ENCODE measurements at regions not wholly inside any gene's neighbourhood (a gene's known extent, or its start where the extent isn't known, plus 50 kb on each side); places are given as distances from the start of the nearest gene placed in this dataset.
"Not testable (repeated sequence)": the region's sequence is repeated elsewhere in the genome, so short reads cannot be mapped to it uniquely, and the experiment has no call there.

DNA sequence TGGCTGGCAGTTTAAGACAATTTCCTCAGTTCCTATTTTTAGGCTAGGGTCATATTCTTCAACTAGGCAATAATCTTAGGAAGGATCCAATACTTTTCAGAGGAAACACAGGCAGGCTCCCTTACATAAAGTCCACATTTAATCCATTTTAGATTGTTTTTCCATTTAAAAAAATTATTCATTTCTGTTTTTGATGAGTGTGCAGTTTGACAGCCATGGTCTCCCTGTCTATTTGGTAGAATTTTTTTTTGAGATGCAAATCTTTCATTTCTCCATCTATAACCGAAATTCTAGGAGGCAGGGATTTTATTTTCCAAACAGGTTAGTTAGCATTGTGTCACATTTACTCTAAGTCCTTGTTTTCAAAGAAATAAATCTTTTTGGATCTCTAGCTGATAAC is 326.8 kb downstream of the PPP4R3C start:
- no peak for DNase-seq

GRCh38 chrX:27132862-27133261 is 330.3 kb downstream of the PPP4R3C start:
- no peak for DNase-seq

DNA sequence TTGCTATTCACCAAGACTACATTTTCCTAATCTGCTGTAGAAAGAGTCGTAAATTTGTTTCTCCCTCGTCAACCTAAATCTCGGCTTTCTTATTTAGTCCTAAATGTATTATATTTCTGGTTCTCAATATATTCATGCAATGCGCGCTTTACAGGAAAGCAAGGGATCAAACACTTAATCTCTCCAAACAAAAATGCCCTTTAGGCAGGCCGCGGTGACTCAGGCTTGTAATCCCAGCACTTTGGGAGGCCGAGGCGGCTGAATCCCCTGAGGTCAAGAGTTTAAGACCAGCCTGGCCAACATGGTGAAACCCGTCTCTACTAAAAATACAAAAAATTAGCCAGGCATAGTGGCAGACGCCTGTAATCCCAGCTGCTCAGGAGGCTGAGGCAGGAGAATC is 376.0 kb downstream of the PPP4R3C start:
- DNase-seq = not testable (repeated sequence)

DNA sequence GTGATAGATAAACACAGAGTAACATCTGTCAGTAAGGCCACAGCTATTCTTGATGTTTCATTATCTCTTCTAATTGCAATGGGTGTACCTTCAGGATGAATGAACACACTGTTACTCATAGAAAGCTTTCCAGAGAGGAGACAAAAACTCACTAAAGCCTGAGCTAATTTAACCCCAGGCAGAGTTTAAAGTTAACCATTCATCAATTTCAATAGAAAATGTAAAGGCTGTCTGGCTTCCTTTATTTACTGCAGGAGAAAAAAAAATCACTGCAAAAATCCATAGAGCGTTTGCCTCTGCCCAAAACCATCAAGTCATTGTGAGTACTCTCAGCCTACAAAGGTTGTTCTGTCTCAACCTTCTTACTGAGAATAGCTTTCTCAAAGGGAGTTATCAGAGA is 376.9 kb downstream of the PPP4R3C start:
- DNase-seq = peak in 1 of 2 experiments; percentile 6

DNA sequence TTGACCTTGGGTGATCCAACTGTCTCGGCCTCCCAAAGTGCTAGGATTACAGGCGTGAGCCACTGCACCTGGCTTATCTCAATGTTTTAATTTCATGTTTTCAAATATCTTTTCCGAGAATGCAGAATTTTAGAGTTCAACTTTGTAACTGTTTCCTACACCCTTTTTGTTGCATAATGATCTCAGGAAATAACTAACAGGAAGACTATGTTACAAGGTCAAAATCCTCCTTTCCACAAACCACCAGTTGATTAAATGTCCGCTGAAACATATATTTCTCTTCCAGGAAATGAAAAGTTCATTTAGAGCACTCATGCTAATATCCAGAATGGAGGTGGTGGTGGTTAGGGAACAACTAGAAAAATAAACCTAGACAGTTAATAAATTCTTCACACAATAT is 377.8 kb downstream of the PPP4R3C start:
- DNase-seq = no peak

- no peak for DNase-seq
Measured at GRCh38 chrX:27078371-27078770, 384.8 kb downstream of the PPP4R3C start.

DNA sequence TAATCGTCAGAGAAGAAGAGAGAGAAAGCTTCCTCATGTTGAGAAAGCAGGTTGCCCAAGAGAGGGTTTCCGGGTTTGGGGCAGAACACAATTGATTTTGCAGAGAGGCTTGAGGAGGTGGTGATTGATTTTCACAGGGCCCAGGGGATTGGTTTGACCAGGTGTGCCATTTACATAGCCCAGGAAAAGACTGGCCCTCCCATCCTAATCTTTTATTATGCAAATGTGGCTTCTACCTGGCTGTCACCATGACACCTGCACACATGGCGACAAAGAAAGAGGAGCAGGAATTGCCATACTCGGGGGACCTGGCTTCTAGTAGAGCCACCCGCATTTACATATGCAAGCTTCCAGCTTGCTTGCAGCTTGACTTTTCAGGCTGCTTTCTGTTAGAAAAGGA is 405.3 kb downstream of the PPP4R3C start:
- peak in 1 of 2 experiments; percentile 27 for DNase-seq

GRCh38 chrX:27039332-27039731 is 423.8 kb downstream of the PPP4R3C start:
- no peak for DNase-seq

GRCh38 chrX:27008486-27008885 is 454.7 kb downstream of the PPP4R3C start:
- no peak for DNase-seq

- no peak for DNase-seq
Measured at GRCh38 chrX:26999634-27000033, 463.5 kb downstream of the PPP4R3C start.

DNA sequence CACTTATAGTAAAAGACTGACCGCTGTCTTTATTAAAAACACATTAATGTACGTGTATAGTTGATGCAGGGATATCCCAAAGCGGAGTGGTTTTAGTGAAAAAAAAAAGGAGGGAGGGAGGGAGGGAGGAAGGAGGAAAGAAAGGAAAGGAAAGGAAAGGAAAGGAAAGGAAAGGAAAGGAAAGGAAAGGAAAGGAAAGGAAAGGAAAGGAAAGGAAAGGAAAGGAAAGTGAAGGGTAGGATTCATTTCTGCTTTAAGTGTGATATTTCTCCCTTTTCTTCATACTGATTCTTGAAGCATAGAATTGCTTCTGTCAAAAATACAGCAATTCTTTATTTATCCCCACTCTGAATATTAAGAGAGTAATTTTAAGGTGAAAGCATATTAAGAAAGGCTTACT is 504.9 kb downstream of the PPP4R3C start:
- no peak for DNase-seq

- DNase-seq = no peak
Measured at GRCh38 chrX:26954029-26954428, 509.1 kb downstream of the PPP4R3C start.

DNA sequence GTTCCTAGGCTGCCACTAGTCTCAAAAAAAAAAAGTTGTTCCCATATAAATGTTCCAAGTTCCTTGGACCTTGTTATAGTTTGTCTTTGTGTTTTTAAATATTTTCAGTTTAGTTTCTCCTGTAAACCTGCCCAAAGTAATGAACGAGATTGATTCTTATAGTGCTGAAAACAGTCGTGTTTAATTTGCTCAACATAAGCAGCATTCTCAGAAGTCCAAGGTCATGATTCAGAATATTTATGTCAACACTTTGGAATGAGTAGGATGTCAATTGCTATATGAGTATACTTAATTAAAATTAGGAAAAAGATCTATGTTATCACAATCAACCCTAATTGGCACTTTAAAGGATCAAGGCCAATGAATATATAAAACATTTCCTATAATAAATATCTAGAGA is 510.9 kb downstream of the PPP4R3C start:
- DNase-seq = no peak

DNA sequence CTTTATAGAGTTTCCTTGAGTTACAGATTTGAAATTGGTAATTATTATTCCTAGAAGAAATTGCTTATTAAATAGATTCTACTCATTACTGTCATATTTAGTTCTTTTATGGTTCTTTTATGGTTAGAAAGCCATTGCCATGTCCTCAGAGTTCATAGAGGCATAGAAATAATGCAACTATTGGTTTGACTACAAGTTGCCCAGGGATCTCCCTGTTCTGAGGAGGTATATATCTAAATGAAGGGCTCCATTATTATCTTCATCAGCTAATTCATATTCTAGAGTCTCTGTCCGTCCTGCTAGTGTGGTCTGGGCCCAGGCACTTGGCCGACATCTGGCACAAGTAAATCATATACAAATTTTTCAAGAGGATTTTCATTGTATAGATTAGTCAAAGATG is 535.7 kb downstream of the PPP4R3C start:
- DNase-seq = no peak

DNA sequence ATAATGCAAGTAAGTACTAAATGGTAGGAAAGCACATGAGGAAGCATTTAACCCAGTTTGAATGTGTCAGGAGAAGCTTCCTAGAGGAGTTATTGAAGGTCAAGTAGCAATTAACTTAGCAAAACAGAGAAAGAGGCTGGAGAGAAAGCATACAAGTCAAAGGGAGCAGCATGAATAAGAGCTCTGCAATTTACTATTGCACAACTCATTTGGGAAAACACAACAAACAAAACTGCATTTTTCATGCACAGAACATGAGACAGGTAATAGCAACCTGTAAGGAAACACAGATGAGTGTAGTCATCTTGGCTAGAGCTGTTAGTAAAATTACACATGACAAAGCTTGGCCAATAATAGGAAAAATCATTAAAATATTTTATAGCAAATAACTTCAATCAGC is 538.1 kb downstream of the PPP4R3C start:
- DNase-seq = peak in 1 of 2 experiments; percentile 24

GRCh38 chrX:26922278-26922677 is 540.9 kb downstream of the PPP4R3C start:
- no peak for DNase-seq

- peak; percentile 40 to 68 for DNase-seq
Measured at GRCh38 chrX:26918631-26919030, 544.5 kb downstream of the PPP4R3C start.

GRCh38 chrX:26916991-26917390 is 546.1 kb downstream of the PPP4R3C start:
- DNase-seq = no peak

GRCh38 chrX:26915064-26915463 is 548.1 kb downstream of the PPP4R3C start:
- DNase-seq = no peak

- no peak for DNase-seq
Measured at GRCh38 chrX:26914232-26914631, 548.9 kb downstream of the PPP4R3C start.

DNA sequence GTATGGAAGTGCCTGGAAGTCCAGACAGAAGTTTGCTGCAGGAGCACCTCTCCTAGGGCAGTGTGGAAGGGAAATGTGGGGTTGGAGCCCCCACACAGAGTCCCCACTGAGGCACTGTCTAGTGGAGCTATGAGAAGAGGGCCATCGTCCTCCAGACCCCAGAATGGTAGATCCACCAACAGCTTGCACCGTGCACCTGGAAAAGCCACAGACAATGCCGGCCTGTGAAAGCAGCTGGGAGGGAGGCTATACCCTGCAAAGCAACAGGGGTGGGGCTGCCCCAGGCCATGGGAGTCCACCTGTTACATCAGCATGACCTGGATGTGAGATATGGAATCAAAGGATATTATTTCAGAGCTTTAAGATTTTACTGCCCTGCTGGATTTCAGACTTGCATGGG is 551.4 kb downstream of the PPP4R3C start:
- DNase-seq = not testable (repeated sequence)

DNA sequence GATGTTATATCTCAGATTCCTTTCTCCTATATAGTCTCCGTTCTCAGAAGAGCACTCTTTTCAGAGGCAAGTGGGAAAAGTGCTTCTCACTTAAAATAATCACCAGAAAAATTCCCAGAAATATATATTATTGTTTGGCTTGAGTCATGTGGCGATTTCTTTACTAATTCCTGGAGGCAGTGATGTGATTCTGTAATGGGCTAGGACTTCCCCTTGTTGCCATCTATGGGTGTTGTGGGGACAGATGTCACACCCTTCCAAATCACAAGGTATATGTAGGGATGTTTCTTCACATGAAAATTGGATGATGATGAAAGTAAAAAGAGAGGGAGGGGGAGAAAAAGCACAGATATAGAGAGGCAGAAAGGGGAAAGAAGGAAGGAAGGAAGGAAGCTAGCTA is 553.4 kb downstream of the PPP4R3C start:
- no peak for DNase-seq

DNA sequence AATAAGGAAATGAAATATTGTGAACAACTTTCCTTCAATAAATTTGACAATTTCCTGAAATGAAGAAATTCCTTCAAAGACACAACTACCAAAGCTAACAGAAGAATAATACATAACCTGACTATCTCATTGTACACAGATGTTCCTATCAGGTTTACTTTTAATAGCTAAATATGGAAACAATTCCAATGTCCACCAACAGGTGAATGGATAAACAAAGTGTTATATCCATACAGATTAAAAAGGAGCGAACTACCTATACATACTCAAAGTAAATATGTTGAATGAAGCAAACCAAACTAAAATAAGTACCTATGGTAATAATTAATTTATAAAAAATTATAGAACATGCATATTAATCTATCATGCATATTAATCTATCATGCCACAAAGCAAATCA is 554.9 kb downstream of the PPP4R3C start:
- no peak for DNase-seq

GRCh38 chrX:26889574-26889973 is 573.6 kb downstream of the PPP4R3C start:
- DNase-seq = no peak

- no peak for DNase-seq
Measured at GRCh38 chrX:26873736-26874135, 589.4 kb downstream of the PPP4R3C start.

GRCh38 chrX:26871967-26872366 is 591.2 kb downstream of the PPP4R3C start:
- peak in 1 of 2 experiments; percentile 15 for DNase-seq

All from NCI-H2081 (cell line).